ENCODE measurements at regions not wholly inside any gene's neighbourhood (a gene's known extent, or its start where the extent isn't known, plus 50 kb on each side); places are given as distances from the start of the nearest gene placed in this dataset.

DNA sequence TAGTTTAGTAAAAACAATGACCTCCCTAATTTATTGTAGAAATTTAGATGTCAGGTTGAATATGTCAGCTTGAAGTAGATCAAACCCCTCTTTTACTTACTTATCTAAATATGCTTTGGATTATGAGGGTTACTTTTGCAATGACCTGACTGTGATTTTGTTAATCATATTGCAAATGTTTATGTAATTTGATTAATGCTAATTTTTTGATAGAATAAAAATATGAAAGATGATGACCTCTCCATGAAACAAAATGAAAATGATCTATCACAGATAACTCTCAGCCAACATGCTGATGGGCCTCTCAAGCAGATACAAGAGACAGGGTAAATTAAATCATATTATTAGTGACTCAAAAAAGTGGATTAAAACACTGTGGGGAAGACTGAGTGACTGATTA is 131.0 kb downstream of the CEP57L1 start:
- ChIA-PET CTCF (no interaction called here), POLR2A (ENCODE audit: unreplicated experiment) (no interaction called here)
- Histone ChIP-seq H3K4me1 (replicated peaks; ENCODE audit: insufficient read depth) (peaks cover 15% of the 10 kb centered on the region), H2AFZ (no peak overlapping the region), H3K27me3 (ENCODE audit: insufficient read depth, low read depth) (no peaks in the 10 kb centered on the region), H3K27ac (no peak overlapping the region), H3K9me3 (ENCODE audit: insufficient read depth, low read depth) (no peaks in the 10 kb centered on the region), H3K79me2 (ENCODE audit: low read depth) (no peaks in the 10 kb centered on the region), H3K4me3 (no peak overlapping the region), H3F3A (ENCODE audit: insufficient read depth, low read depth) (peaks cover 3% of the 10 kb centered on the region; the same call in 1 of the 2 replicates), H3K4me2 (no peak overlapping the region), H4K20me1 (ENCODE audit: insufficient read depth) (no peaks in the 10 kb centered on the region), H3K36me3 (ENCODE audit: low read depth) (no peaks in the 10 kb centered on the region), H3K9me2 (ENCODE audit: insufficient read depth) (no peaks in the 10 kb centered on the region)
- no TSS peak for BruUV-seq (replicated peaks)
- intact Hi-C loops (cut with micrococcal nuclease; ENCODE audit: unreplicated experiment) = no loop called here
- DNase-seq = no peak
- TF ChIP-seq EZH2 (IDR thresholded peaks at IDR 0.05; ENCODE audit: low read depth) = no peak
- TF ChIP-seq, protein P1, sequence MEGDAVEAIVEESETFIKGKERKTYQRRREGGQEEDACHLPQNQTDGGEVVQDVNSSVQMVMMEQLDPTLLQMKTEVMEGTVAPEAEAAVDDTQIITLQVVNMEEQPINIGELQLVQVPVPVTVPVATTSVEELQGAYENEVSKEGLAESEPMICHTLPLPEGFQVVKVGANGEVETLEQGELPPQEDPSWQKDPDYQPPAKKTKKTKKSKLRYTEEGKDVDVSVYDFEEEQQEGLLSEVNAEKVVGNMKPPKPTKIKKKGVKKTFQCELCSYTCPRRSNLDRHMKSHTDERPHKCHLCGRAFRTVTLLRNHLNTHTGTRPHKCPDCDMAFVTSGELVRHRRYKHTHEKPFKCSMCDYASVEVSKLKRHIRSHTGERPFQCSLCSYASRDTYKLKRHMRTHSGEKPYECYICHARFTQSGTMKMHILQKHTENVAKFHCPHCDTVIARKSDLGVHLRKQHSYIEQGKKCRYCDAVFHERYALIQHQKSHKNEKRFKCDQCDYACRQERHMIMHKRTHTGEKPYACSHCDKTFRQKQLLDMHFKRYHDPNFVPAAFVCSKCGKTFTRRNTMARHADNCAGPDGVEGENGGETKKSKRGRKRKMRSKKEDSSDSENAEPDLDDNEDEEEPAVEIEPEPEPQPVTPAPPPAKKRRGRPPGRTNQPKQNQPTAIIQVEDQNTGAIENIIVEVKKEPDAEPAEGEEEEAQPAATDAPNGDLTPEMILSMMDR (conservative IDR thresholded peaks at IDR 0.05) = no peak

DNA sequence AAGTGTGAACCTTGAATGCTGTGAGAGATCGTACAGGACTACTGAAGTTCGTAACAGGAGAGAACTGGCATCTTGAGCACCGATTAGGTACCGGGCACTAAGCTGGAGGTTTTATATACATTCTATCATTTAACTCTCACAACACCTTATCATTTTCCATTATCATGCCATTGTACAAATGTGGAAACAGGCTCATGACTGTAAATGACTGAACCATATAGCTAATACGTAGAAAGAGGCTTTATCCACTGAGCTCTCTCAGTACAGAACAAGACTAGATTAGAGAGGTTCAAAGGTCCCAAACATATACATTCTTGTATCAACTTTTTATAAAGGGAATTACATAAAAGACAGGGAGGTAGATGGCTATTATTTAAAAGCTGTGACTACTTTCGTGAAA is 130.6 kb downstream of the CEP57L1 start:
- intact Hi-C loops (cut with micrococcal nuclease; ENCODE audit: unreplicated experiment) = no loop called here
- no peak for TF ChIP-seq EZH2 (IDR thresholded peaks at IDR 0.05; ENCODE audit: low read depth)
- TF ChIP-seq, protein P1 (conservative IDR thresholded peaks at IDR 0.05) = no peak
- peaks cover 3% of the 10 kb centered on the region; the same call in 1 of the 2 replicates for H3F3A ChIP-seq (ENCODE audit: insufficient read depth, low read depth)
- H3K9me3 ChIP-seq (ENCODE audit: insufficient read depth, low read depth) = no peaks in the 10 kb centered on the region
- no peak for DNase-seq
- POLR2A ChIA-PET (ENCODE audit: unreplicated experiment) = no interaction called here
- BruUV-seq (replicated peaks) = no TSS peak
- no peak overlapping the region for H2AFZ ChIP-seq
- H3K79me2 ChIP-seq (ENCODE audit: low read depth) = no peaks in the 10 kb centered on the region
- H3K27ac ChIP-seq = no peak overlapping the region
- no peaks in the 10 kb centered on the region for H4K20me1 ChIP-seq (ENCODE audit: insufficient read depth)
- peaks cover 15% of the 10 kb centered on the region for H3K4me1 ChIP-seq (replicated peaks; ENCODE audit: insufficient read depth)
- H3K4me3 ChIP-seq = no peak overlapping the region
- CTCF ChIA-PET = no interaction called here
- no peaks in the 10 kb centered on the region for H3K36me3 ChIP-seq (ENCODE audit: low read depth)
- H3K9me2 ChIP-seq (ENCODE audit: insufficient read depth) = no peaks in the 10 kb centered on the region
- no peak overlapping the region for H3K4me2 ChIP-seq
- H3K27me3 ChIP-seq (ENCODE audit: insufficient read depth, low read depth) = no peaks in the 10 kb centered on the region

- H3F3A ChIP-seq (ENCODE audit: insufficient read depth, low read depth) = peaks cover 3% of the 10 kb centered on the region; the same call in 1 of the 2 replicates
- H3K9me2 ChIP-seq (ENCODE audit: insufficient read depth) = no peaks in the 10 kb centered on the region
- no peaks in the 10 kb centered on the region for H3K79me2 ChIP-seq (ENCODE audit: low read depth)
- DNase-seq = no peak
- no peak overlapping the region for H2AFZ ChIP-seq
- no peak overlapping the region for H3K4me2 ChIP-seq
- peaks cover 14% of the 10 kb centered on the region for H3K4me1 ChIP-seq (replicated peaks; ENCODE audit: insufficient read depth)
- H3K27ac ChIP-seq = no peak overlapping the region
- no peaks in the 10 kb centered on the region for H3K9me3 ChIP-seq (ENCODE audit: insufficient read depth, low read depth)
- no peaks in the 10 kb centered on the region for H4K20me1 ChIP-seq (ENCODE audit: insufficient read depth)
- intact Hi-C loops (cut with micrococcal nuclease; ENCODE audit: unreplicated experiment) = no loop called here
- H3K27me3 ChIP-seq (ENCODE audit: insufficient read depth, low read depth) = no peaks in the 10 kb centered on the region
- no TSS peak for BruUV-seq (replicated peaks)
- H3K4me3 ChIP-seq = no peak overlapping the region
- TF ChIP-seq, protein P1 (conservative IDR thresholded peaks at IDR 0.05) = no peak
- no peak for TF ChIP-seq EZH2 (IDR thresholded peaks at IDR 0.05; ENCODE audit: low read depth)
- POLR2A ChIA-PET (ENCODE audit: unreplicated experiment) = no interaction called here
- CTCF ChIA-PET = no interaction called here
- H3K36me3 ChIP-seq (ENCODE audit: low read depth) = no peaks in the 10 kb centered on the region
These were observed 129.7 kb downstream of the CEP57L1 start for GRCh38 chr6:109224994-109225393.

All from PC-9 (cell line).